ENCODE measurements at regions not wholly inside any gene's neighbourhood (a gene's known extent, or its start where the extent isn't known, plus 50 kb on each side); places are given as distances from the start of the nearest gene placed in this dataset.

DNA sequence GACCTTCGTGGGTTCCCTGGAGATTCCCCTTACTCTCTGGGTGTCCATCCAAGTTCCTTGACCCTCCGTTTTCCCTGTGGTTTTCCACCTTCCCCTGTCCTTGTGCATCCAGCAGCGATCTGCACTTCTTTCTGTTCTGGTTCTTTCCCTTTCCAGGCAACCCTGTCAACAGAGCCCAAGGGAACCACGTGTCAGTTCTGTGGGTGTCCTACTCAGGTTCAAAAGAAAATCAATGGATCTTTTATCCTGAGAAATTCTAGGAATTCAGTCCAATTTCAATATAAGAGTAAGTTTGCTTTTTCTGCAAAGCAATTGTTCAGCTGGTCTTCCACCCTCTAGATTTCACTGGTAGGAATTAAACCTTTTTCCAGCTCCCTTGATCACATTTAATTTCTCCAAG is 1394.8 kb upstream of the SLC10A2 start:
- no peak overlapping the region for H3K4me3 ChIP-seq (ENCODE audit: low read depth, low read length)
- TF ChIP-seq, protein P1, sequence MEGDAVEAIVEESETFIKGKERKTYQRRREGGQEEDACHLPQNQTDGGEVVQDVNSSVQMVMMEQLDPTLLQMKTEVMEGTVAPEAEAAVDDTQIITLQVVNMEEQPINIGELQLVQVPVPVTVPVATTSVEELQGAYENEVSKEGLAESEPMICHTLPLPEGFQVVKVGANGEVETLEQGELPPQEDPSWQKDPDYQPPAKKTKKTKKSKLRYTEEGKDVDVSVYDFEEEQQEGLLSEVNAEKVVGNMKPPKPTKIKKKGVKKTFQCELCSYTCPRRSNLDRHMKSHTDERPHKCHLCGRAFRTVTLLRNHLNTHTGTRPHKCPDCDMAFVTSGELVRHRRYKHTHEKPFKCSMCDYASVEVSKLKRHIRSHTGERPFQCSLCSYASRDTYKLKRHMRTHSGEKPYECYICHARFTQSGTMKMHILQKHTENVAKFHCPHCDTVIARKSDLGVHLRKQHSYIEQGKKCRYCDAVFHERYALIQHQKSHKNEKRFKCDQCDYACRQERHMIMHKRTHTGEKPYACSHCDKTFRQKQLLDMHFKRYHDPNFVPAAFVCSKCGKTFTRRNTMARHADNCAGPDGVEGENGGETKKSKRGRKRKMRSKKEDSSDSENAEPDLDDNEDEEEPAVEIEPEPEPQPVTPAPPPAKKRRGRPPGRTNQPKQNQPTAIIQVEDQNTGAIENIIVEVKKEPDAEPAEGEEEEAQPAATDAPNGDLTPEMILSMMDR (IDR thresholded peaks at IDR 0.05; ENCODE audit: low read depth, low read length) = no peak
- TF ChIP-seq MYC (IDR thresholded peaks at IDR 0.05; ENCODE audit: low read depth, low read length) (no peak), POLR2A (IDR thresholded peaks at IDR 0.05; ENCODE audit: extremely low read depth, insufficient read length) (no peak)
- TF ChIP-seq, protein P2, sequence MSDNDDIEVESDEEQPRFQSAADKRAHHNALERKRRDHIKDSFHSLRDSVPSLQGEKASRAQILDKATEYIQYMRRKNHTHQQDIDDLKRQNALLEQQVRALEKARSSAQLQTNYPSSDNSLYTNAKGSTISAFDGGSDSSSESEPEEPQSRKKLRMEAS (IDR thresholded peaks at IDR 0.05; ENCODE audit: low read depth, low read length) = no peak
- no peak for DNase-seq (ENCODE audit: low read depth)

DNA sequence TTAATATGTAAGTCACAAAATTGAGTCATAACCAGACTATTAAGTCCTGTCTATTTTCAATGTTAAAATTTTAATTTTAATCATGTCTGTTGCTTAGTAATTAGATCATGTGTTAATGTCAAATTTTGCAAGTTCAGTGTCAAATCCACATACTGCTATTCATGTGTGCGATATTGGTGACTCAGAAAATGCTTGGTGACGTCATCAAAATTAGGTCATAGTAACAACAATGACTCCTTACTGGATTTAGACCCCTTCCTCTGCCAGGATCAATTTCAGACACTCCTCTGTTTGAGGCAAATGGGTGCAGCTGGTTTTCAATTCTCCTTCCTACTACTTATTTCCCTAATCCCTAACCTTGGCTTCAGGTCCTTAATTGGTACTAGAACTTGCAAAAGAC is 1394.3 kb upstream of the SLC10A2 start:
- peak; percentile 4 for DNase-seq (ENCODE audit: low read depth)
- TF ChIP-seq MYC (IDR thresholded peaks at IDR 0.05; ENCODE audit: low read depth, low read length) = no peak
- no peak for TF ChIP-seq POLR2A (IDR thresholded peaks at IDR 0.05; ENCODE audit: extremely low read depth, insufficient read length)
- TF ChIP-seq, protein P2 (IDR thresholded peaks at IDR 0.05; ENCODE audit: low read depth, low read length) = no peak
- TF ChIP-seq, protein P1 (IDR thresholded peaks at IDR 0.05; ENCODE audit: low read depth, low read length) = no peak
- no peak overlapping the region for H3K4me3 ChIP-seq (ENCODE audit: low read depth, low read length)

DNA sequence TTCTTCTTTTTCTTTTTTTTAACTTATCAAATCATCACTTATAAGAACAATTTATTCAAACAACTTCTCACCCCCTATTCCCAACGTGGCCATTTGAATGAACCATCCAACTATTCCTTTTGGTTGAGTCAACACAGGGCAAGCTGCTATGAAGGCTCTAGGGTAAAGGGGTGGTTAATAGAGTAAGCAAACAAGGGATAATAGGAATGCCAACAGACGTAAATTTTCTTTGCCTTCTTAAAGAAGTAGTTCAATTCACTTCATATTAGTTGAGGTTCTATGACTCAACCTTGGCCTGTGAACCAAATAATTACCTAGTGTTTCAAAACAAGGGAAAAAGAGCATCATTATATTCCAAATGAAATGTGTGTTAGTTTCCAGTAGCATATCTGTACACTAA is 1383.8 kb upstream of the SLC10A2 start:
- DNase-seq (ENCODE audit: low read depth) = no peak
- no peak overlapping the region for H3K4me3 ChIP-seq (ENCODE audit: low read depth, low read length)

DNA sequence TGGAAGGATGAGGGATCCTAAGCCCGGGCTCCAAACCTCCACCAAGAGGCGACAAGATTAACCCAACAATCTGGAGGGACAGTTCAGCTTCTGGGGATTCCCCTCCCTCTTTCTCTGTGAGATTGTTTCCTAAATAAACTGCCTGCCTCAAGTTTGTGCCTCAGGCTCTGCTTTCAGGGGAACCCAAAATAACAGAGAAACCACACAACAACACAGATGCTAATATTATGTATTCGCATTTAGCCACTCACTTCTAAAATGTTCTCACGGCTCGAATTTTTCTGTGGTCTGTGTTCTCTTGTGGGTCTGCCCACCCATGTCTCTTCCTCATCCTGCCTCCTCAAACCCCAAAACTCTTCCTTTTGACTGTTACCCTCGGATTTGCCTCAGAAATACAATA is 1381.1 kb upstream of the SLC10A2 start:
- no peak overlapping the region for H3K4me3 ChIP-seq (ENCODE audit: low read depth, low read length)
- TF ChIP-seq POLR2A (IDR thresholded peaks at IDR 0.05; ENCODE audit: extremely low read depth, insufficient read length) = no peak
- TF ChIP-seq, protein P1 (IDR thresholded peaks at IDR 0.05; ENCODE audit: low read depth, low read length) = no peak
- no peak for TF ChIP-seq MYC (IDR thresholded peaks at IDR 0.05; ENCODE audit: low read depth, low read length)
- TF ChIP-seq, protein P2 (IDR thresholded peaks at IDR 0.05; ENCODE audit: low read depth, low read length) = no peak
- DNase-seq (ENCODE audit: low read depth) = no peak

More for the DNA sequence above, 1383.8 kb upstream of the SLC10A2 start:
- TF ChIP-seq MYC (IDR thresholded peaks at IDR 0.05; ENCODE audit: low read depth, low read length) (no peak), POLR2A (IDR thresholded peaks at IDR 0.05; ENCODE audit: extremely low read depth, insufficient read length) (no peak)
- TF ChIP-seq, protein P2 (IDR thresholded peaks at IDR 0.05; ENCODE audit: low read depth, low read length) = no peak
- TF ChIP-seq, protein P1 (IDR thresholded peaks at IDR 0.05; ENCODE audit: low read depth, low read length) = no peak

DNA sequence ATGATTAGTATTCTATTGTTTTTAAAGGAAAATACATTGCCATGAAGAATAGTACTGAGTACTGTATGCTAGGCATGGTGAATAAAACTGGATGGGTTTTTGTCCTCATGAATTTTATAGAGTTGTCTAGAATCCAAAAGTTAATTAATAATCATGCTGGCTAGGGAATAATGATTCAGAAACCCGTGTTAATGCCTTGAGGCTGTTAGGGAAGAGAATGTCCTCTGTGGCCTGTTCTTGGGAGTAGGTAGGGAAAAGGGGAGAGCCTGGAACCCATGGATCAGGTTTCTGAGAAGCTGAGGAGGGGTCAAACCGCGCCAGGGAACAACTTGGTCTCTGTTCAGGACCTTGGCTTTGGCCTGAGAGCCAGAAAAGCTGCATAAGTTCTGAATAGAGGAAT is 1376.3 kb upstream of the SLC10A2 start:
- DNase-seq (ENCODE audit: low read depth) = no peak
- no peak overlapping the region for H3K4me3 ChIP-seq (ENCODE audit: low read depth, low read length)
- TF ChIP-seq MYC (IDR thresholded peaks at IDR 0.05; ENCODE audit: low read depth, low read length) (no peak), POLR2A (IDR thresholded peaks at IDR 0.05; ENCODE audit: extremely low read depth, insufficient read length) (no peak)
- TF ChIP-seq, protein P2 (IDR thresholded peaks at IDR 0.05; ENCODE audit: low read depth, low read length) = no peak
- TF ChIP-seq, protein P1 (IDR thresholded peaks at IDR 0.05; ENCODE audit: low read depth, low read length) = no peak

All from NB4 (cell line).